ENCODE measurements at regions not wholly inside any gene's neighbourhood (a gene's known extent, or its start where the extent isn't known, plus 50 kb on each side); places are given as distances from the start of the nearest gene placed in this dataset.

DNA sequence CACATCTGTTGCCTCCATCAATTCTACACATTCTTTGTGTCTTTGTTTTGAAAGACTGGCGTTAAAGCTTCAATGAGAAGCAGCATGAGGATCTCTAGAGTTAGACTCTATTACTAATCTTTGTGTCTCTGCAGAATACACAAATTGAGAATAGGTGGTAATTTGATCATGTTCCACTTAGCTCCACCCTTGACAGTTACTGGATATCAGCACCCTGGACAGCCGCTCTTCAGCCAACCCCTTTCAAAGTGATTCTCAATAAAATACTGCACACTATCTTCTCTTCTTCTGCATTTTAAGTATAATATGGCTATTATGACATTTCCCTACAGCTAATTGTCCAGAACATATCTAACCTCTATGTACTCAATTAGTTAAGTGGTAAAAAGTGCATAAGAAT lies 54.3 kb upstream of the CNR1 start:
- no peaks in the 10 kb centered on the region for H3K27me3 ChIP-seq (ENCODE audit: control insufficient read depth in 1 of 2, insufficient read depth in 2 of 2, low read length in 1 of 2)
- intact Hi-C loops (cut with DNase I), result no loop called here
- H3K27ac ChIP-seq (ENCODE audit: low read depth in 1 of 2, low read length in 2 of 2), result no peak overlapping the region
- H3K9me3 ChIP-seq (ENCODE audit: control insufficient read depth, low read length), result no peaks in the 10 kb centered on the region
- H3K36me3 ChIP-seq (ENCODE audit: control insufficient read depth in 1 of 2, insufficient read depth in 2 of 2, low read length in 1 of 2), result no peaks in the 10 kb centered on the region
- WGBS, 2 donors, result 60 to 71% methylated on average over 2 of the region's 2 CpGs
- H3K4me3 ChIP-seq (ENCODE audit: low read length in 2 of 2), result no peak overlapping the region
- ATAC-seq (ENCODE audit: low FRiP score) (no peak), DNase-seq (no peak)
- H3K4me1 ChIP-seq (ENCODE audit: control insufficient read depth in 1 of 2, insufficient read depth in 2 of 2, low read length in 2 of 2), result no peaks in the 10 kb centered on the region

DNA sequence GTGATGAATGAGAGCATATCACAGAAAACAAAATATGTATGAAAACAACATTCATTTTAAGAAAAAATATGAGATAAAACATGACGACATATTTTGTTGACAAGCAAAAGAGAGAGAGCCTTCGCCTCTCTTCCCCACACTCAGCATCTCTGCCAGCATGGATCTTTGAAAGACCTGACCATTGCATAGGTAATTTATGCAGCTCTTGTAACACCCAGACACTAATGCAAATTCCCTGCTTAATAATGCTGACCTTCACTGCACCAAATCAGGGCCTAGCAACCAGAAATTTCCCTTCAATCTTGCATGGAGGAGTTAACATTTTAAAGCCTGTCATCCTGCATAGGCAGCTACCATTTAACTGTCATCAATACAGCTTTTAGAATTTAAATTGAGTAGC lies 50.0 kb upstream of the CNR1 start:
- no peaks in the 10 kb centered on the region for H3K36me3 ChIP-seq (ENCODE audit: control insufficient read depth in 1 of 2, insufficient read depth in 2 of 2, low read length in 1 of 2)
- ATAC-seq (ENCODE audit: low FRiP score), result no peak
- no peaks in the 10 kb centered on the region for H3K4me1 ChIP-seq (ENCODE audit: control insufficient read depth in 1 of 2, insufficient read depth in 2 of 2, low read length in 2 of 2)
- intact Hi-C loops (cut with DNase I), result no loop called here
- no peak for DNase-seq
- 83 to 87% methylated on average over 2 of the region's 2 CpGs for WGBS, 2 donors
- no peak overlapping the region for H3K27ac ChIP-seq (ENCODE audit: low read depth in 1 of 2, low read length in 2 of 2)
- no peak overlapping the region for H3K4me3 ChIP-seq (ENCODE audit: low read length in 2 of 2)
- no peaks in the 10 kb centered on the region for H3K9me3 ChIP-seq (ENCODE audit: control insufficient read depth, low read length)
- no peaks in the 10 kb centered on the region for H3K27me3 ChIP-seq (ENCODE audit: control insufficient read depth in 1 of 2, insufficient read depth in 2 of 2, low read length in 1 of 2)

Measured in aorta (tissue), 5 donors.